Stimulated activated CD4-positive, alpha-beta T cell treated with anti-CD3 and anti-CD28 coated beads, Interleukin-4, amount 100 ng/mL, for 4 hours (primary cell): ENCODE measurements at regions not wholly inside any gene's neighbourhood (a gene's known extent, or its start where the extent isn't known, plus 50 kb on each side); places are given as distances from the start of the nearest gene placed in this dataset.

Experiments
- DNase-seq, 2 experiments: peaks; one replicate each; pipeline ENCODE4 v3.0.0-alpha.2; 2020

DNA sequence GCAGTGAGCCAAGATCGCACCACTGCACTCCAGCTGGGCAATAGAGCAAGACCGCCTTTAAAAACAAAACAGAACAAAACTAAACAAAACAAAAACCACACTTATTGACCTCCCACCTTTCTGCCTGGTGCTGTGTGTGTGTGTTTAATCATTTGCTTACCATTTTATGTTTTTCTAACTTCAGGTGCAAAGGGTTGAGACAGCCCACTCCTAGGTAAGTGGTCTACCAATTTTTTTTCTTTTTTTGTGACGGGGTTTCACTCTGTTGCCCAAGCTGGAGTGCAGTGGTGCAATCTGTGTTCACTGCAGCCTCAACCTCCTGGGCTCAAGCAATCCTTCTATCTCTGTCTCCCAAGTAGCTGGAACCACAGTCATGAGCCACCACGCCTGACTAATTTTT is 65.8 kb downstream of the SALL1 start:
- no peak for DNase-seq

DNA sequence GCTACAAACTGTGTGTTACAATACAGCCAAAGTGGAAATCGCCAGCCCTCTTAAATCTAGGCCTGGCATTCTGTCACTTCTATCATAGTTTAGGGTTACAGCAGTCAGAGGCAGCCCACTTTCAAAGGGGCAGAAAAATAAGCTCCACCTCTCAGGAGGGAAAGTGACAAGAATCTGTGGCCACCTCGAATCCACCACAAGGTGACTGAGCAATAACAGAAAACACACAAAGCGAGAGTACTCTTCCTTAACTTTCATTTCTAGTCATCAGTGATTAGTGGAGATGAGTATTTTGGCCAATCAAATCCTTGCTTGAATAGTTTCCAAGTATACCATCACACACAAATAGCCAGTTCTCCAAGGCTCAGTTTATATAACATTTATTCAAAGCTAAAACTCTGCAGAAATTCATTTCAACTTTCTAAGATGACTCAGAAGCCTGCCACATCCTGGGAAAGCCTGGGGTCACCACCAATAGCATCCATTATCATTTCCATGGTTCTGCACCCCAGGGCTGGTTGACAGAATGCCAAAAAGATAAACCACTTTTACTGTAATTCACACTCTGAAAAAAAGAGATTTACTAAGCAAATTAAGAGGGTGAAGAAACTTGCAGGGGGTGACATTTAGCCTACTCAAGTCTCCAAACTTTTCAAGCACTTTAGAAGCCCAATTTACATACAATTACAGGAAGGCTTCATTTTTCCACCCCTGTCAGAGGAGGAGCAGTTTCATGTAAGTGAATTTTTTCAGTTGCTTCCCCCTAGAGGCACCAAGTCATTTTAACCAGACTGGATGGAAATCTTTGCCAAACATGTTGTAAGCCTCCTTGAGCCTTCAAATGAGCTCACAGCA is 66.8 kb downstream of the SALL1 start:
- no peak for DNase-seq

GRCh38 chr16:51072591-51072990 is 78.5 kb downstream of the SALL1 start:
- no peak for DNase-seq

DNA sequence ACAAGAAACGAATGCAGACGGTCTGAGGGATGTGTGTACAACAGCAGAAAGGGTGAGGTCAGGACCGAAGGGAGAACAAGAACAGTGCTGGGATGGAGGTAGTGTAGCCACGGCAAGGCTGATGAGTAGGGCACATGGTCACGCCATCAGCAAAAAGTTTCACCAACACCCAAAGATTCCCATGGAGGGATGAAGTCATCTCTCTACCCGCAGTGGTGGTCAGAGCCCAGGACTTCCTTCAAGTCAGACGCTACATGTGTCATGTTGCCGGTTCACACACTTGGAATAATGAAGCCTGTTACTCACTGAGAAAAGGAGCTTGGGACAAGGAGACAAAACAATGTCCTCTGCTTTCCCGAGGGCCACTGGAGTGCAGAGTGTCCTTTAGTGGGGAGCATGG is 79.7 kb downstream of the SALL1 start:
- DNase-seq: no peak

GRCh38 chr16:51067352-51067751 is 83.7 kb downstream of the SALL1 start:
- DNase-seq: no peak

GRCh38 chr16:51062039-51062438 is 89.0 kb downstream of the SALL1 start:
- DNase-seq: no peak

DNA sequence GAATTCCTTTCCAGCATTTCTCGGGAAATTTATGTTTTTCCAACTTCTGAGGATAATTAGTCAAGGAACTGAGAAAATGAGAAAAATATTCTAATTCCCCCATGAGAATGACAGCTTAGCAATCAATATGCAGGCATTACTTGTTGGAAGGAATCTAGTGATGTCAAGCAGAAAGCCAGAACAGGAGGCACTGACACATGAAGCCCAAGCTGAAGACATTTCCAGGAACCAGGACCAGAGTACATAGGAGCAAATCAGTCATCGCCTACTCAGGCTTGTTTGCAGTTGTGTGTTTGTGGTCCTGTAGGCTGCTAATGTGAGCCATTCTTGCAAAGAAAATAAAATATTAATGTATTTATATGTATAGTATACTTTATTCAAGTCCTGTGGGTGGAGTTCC is 89.7 kb downstream of the SALL1 start:
- DNase-seq: no peak

GRCh38 chr16:51057969-51058337 is 93.1 kb downstream of the SALL1 start:
- no peak for DNase-seq

DNA sequence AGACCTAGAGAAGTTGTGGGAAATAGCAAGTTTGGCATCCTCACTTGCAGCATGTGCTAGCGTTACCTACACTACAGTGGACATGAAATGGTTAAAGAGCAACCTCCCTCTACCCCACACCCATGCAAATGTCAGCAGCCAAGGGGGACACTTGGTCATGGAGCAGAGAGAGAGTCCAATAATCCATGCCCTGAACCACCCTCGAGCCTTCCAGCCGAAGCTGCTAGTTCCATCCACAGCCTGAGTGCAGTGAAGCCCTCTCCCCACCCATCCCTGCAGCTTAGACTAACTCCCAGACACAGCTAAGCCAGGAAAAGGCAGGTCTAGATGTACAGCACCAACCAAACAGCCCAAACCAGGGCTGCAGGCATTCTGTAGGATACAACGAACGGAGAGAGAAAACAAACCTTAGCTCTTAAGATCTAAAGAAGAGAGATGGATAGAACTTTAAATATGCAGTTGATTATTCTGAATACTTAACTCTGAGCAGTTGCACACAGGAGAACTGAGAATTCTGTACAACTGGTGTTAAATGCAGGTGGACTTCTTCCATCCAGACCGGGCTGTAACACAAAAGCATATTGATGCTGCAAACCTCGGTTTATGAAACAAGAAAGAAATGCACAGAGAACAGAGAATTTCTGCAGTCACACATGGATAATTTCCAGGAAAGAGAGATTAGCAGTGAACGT is 93.8 kb downstream of the SALL1 start:
- no peak for DNase-seq

DNA sequence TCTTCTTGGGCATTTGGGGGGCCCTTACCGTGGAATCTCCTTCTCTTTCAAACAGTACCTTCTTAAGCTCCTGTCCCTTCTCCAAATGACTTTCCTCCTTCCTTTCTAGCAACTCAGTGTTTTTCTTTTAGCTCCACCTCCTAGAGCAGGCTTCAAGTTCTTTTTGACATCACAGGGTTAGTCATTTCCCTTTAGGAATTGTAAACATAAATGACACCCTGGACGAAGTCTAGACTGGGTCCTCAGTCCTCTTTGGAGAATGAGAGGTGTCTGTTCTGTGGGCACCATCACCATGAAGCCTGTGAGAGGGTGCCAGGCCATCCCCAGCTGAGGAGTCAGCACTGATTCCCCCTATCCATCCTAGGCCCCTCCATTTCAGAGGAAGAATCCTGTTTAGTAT is 94.7 kb downstream of the SALL1 start:
- DNase-seq: no peak

DNA sequence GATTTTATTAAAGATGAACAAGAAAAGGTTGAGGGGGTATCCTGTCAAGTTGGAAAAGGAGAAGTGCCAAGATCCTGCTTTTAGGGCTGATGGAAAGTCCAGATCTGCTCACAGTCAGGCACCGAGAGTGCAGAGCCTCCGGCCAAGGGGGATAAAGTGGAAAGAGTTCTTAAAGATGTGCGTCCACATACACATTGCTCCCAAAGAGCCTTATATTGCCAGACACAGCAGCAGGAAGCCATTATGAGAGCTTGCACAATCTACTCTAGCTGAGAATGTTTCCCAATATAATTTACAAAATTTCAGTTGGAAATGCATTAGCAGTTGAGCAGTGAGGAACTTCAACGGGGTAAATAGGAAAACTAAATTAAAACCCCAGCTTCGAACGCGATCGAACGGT is 95.6 kb downstream of the SALL1 start:
- DNase-seq: no peak

DNA sequence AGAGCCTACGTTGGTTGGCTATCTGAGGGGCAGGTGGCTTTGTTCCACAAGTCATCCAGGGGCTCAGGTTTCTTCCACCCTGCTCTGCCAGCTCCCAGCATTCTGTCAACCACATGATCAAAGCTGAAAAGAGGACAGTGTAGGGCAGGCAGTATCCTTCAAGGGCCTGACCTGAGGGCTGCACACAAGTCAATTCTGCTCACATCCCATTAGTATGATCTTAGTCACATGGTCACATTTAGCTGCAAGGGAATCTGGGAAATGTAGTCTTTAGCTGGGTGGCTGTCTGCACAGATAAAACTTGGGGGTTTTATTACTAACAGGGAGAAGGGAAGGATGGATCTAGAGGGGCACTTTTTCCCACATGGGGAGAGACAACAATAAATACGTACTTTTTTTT is 97.3 kb downstream of the SALL1 start:
- no peak for DNase-seq

DNA sequence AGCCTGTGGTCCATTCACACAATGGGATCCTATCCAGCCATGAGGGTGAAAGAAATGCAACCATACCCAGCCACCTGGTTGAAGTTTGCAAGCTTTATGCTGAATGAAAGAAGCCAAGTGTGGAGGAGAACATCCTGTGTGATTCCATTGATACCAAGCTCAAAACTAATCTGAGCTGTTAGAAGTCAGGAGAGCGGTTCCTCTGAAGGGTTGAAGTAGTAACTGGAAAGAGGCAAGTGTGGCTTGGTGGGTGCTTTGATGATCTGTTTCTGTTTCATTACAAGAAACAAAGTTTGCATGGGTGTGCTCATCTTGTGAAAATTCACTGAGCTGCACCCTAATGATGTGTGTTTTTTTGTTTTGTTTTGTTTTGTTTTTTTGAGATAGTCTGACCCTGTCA is 99.4 kb downstream of the SALL1 start:
- DNase-seq: no peak

- DNase-seq: no peak
Observed at GRCh38 chr16:51050377-51050706, 100.7 kb downstream of the SALL1 start.

GRCh38 chr16:51049678-51050376 is 101.2 kb downstream of the SALL1 start:
- no peak for DNase-seq

- no peak for DNase-seq
Observed at GRCh38 chr16:51049276-51049675, 101.8 kb downstream of the SALL1 start.

DNA sequence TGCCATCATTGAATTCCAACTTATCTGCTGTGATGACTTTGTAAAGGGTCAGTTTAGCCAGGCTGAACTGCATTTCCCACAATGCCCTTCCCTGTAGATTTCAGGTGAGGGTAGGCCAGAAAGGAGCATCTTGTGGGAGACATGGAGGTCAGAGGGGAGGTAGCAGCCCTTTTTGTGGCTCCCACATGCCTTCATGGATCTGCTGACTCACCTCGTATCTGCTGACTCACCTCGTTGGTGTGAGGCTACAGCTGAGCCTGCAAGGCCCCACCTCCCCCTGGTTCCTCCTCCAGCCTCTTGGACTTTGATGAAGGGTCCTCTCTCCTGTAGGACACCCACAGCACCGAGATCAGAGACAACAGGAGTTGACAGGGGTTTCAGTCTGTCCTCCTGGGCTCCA is 102.5 kb downstream of the SALL1 start:
- no peak for DNase-seq

DNA sequence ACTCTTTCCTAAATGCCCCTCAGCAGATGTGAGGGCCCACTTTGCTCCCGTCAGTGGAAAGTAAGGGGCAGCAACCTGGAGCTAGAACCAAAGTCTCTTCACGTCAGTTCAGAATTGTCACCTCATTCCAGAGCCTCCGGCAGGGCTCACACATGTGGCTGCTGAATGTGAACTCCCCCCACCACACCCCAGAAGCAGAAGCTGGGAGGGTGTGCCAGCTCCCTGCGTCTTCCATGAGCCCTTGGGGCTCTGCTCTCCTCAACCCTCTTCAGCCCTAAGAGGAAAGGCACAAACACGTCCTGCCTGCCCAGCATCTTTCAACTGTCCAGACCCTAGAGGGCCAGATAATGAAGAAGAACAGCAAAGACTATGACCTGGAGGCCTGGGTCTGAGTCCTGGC is 105.3 kb downstream of the SALL1 start:
- no peak for DNase-seq

GRCh38 chr16:51045186-51045585 is 105.9 kb downstream of the SALL1 start:
- DNase-seq: no peak

- no peak for DNase-seq
Observed at GRCh38 chr16:51041546-51041945, 109.5 kb downstream of the SALL1 start.

- DNase-seq: no peak
Observed at GRCh38 chr16:51040637-51041036, 110.4 kb downstream of the SALL1 start.

- DNase-seq: no peak
Observed at GRCh38 chr16:51039638-51040331, 111.3 kb downstream of the SALL1 start.

DNA sequence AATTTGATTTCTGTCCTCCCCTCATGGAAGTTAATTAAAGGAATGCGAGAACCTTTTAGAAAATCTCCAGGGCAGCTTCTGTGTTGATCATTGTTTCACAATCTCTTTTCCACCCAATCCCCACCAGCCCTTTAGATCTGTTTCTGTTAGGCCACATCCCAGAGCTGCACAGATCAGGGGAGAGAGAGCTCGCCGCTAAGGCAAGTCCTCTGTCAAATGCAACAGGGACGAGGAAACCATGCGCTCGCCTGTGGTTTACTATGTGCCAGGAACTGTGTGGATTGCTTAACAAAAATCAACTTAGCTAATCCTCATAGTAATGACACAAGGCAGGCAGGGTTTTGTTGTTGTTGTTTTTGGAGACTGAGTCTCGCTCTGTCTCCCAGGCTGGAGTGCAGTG is 115.4 kb downstream of the SALL1 start:
- DNase-seq: no peak

GRCh38 chr16:51035110-51035498 is 116.0 kb downstream of the SALL1 start:
- DNase-seq: no peak
